Panc1 (cell line): ENCODE measurements at regions not wholly inside any gene's neighbourhood (a gene's known extent, or its start where the extent isn't known, plus 50 kb on each side); places are given as distances from the start of the nearest gene placed in this dataset.

ENCODE experiments used
- CTCF ChIP-seq: fragments of 450-650 bp; IDR thresholded peaks from 2 replicates; pipeline ENCODE4 v1.5.1; 2017; ENCODE audit warnings: mild to moderate bottlenecking
- POLR2AphosphoS5 ChIP-seq: IDR thresholded peaks from 2 replicates; pipeline ENCODE4 v1.6.1; 2012; ENCODE audit warnings: mild to moderate bottlenecking, low read depth, low read length, moderate library complexity

- TF ChIP-seq CTCF (no peak), POLR2AphosphoS5 (no peak)
Measured at GRCh38 chr4:135464311-135464710, 1262.7 kb upstream of the PABPC4L start.
